Endodermal cell (in vitro differentiated cells): ENCODE measurements at regions not wholly inside any gene's neighbourhood (a gene's known extent, or its start where the extent isn't known, plus 50 kb on each side); places are given as distances from the start of the nearest gene placed in this dataset.

Experiments used
- DNase-seq: peaks from one replicate; pipeline ENCODE4 v3.0.0-alpha.2; 2017
- H3K27ac ChIP-seq: 2 replicates; pipeline ENCODE4 v1.5.1; 2013; ENCODE audit warnings: mild to moderate bottlenecking, low read depth, low read length, moderate library complexity
- H3K27me3 ChIP-seq: 2 replicates; pipeline ENCODE4 v1.6.1; 2013; ENCODE audit warnings: mild to moderate bottlenecking, low read length, moderate library complexity; ENCODE audit not compliant: insufficient read depth, control insufficient read depth, poor library complexity, severe bottlenecking
- H3K36me3 ChIP-seq: 2 replicates; pipeline ENCODE4 v1.7.0; 2013; ENCODE audit warnings: mild to moderate bottlenecking, low read length, moderate library complexity; ENCODE audit not compliant: control insufficient read depth, insufficient read depth
- H3K4me1 ChIP-seq: one replicate; pipeline ENCODE4 v1.7.0; 2013; ENCODE audit warnings: low read length; ENCODE audit not compliant: control insufficient read depth, insufficient read depth
- H3K4me3 ChIP-seq: 2 replicates; pipeline ENCODE4 v1.5.1; 2013; ENCODE audit warnings: mild to moderate bottlenecking, low read length, moderate library complexity
- H3K9ac ChIP-seq: 2 replicates; pipeline ENCODE4 v1.6.1; 2013; ENCODE audit warnings: mild to moderate bottlenecking, low read length, moderate library complexity; ENCODE audit not compliant: poor library complexity, severe bottlenecking; ENCODE audit errors: extremely low read depth
- H3K9me3 ChIP-seq: 2 replicates; pipeline ENCODE4 v1.6.1; 2013; ENCODE audit warnings: mild to moderate bottlenecking, low read length, moderate library complexity; ENCODE audit not compliant: control insufficient read depth
- H3K27ac Mint-ChIP-seq: 2 replicates; pipeline ENCODE4 v1.8.0; 2020; ENCODE audit warnings: mixed read lengths
- H3K27me3 Mint-ChIP-seq: 2 replicates; pipeline ENCODE4 v1.8.0; 2021; ENCODE audit warnings: mild to moderate bottlenecking, mixed read lengths; ENCODE audit not compliant: insufficient read depth
- H3K36me3 Mint-ChIP-seq: 2 replicates; pipeline ENCODE4 v1.8.0; 2020; ENCODE audit warnings: low read depth, mixed read lengths
- H3K4me1 Mint-ChIP-seq: 2 replicates; pipeline ENCODE4 v1.8.0; 2020; ENCODE audit warnings: mixed read lengths
- H3K4me3 Mint-ChIP-seq: 2 replicates; pipeline ENCODE4 v1.8.0; 2020; ENCODE audit warnings: mild to moderate bottlenecking, moderate library complexity, mixed read lengths
- H3K9me3 Mint-ChIP-seq: 2 replicates; pipeline ENCODE4 v1.8.0; 2020; ENCODE audit warnings: mild to moderate bottlenecking, mixed read lengths
- WGBS, 2 experiments: methylation state at CpG; one replicate each; pipeline versions ENCODE4 v1.1.5 to v1.1.7; 2013; ENCODE audit warnings: missing lambda C conversion rate in 2 of 2, mixed read lengths in 1 of 2; ENCODE audit not compliant: insufficient coverage in 1 of 2, insufficient read length in 1 of 2; 5-methylcytosine and 5-hydroxymethylcytosine counted together
- TF ChIP-seq, protein P1 (sequence below): fragments of 200-600 bp; sonication (generic); conservative IDR thresholded peaks from 2 replicates; pipeline ENCODE4 v1.5.0; 2021; ENCODE audit warnings: antibody characterized with exemption, mild to moderate bottlenecking

DNA sequence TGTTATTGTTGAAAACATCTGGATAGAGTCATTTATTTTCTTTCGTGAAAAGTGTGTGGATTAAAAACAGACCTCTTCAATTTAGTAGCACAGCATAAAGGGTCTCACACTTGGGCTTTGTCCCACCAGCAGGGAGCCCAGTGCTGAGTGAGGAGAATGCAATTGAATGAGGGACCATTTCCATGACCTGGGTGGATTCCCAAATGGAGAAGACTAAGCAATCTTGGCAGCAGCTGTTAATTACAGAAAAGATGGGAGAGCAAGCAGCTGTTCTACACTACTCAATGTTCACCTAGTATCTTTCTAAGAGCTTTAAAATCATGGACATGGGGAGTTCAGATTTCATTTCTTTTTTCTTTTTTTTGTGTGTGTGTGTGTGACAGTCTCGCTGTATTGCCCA, 121.8 kb upstream of the FN1 start:
- Mint-ChIP-seq H3K36me3 (peaks cover 21% of the 10 kb centered on the region), H3K4me1 (peaks cover 7% of the 10 kb centered on the region), H3K4me3 (no peak overlapping the region), H3K27me3 (no peaks in the 10 kb centered on the region), H3K27ac (no peak overlapping the region), H3K9me3 (peaks cover 7% of the 10 kb centered on the region)
- no peaks in the 10 kb centered on the region for H3K4me1 ChIP-seq
- no peak for DNase-seq
- no peak overlapping the region for H3K4me3 ChIP-seq
- H3K9me3 ChIP-seq = no peaks in the 10 kb centered on the region
- H3K36me3 ChIP-seq = no peaks in the 10 kb centered on the region
- H3K27ac ChIP-seq = no peak overlapping the region
- WGBS, 2 experiments = 95% methylated on average over 2 of the region's 2 CpGs; no CpG with 5 or more reads in 1 of the 2 experiments
- no peak overlapping the region for H3K9ac ChIP-seq
- H3K27me3 ChIP-seq = no peaks in the 10 kb centered on the region
- TF ChIP-seq, protein P1, sequence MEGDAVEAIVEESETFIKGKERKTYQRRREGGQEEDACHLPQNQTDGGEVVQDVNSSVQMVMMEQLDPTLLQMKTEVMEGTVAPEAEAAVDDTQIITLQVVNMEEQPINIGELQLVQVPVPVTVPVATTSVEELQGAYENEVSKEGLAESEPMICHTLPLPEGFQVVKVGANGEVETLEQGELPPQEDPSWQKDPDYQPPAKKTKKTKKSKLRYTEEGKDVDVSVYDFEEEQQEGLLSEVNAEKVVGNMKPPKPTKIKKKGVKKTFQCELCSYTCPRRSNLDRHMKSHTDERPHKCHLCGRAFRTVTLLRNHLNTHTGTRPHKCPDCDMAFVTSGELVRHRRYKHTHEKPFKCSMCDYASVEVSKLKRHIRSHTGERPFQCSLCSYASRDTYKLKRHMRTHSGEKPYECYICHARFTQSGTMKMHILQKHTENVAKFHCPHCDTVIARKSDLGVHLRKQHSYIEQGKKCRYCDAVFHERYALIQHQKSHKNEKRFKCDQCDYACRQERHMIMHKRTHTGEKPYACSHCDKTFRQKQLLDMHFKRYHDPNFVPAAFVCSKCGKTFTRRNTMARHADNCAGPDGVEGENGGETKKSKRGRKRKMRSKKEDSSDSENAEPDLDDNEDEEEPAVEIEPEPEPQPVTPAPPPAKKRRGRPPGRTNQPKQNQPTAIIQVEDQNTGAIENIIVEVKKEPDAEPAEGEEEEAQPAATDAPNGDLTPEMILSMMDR = no peak

DNA sequence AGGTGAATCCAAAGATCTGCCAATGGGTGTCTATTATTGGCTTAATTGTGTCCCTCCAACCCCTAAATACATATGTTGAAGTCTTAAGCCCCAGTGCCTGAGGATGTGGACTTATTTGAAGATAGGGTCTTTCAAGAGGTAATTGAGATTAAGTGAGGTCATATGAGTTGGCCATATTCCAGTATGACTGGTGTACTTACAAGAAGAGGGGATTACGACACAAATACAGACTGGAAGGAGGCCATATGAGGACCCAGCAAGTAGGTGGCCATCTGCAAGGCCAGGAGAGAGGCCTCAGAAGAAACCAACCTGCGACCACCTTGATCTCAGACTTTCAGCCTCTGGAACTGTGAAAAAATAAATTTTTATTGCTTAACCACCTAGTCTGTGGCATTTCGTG, 121.1 kb upstream of the FN1 start:
- Mint-ChIP-seq H3K27me3 (no peaks in the 10 kb centered on the region), H3K36me3 (peaks cover 21% of the 10 kb centered on the region), H3K27ac (no peak overlapping the region), H3K4me3 (no peak overlapping the region), H3K9me3 (peaks cover 7% of the 10 kb centered on the region), H3K4me1 (peaks cover 4% of the 10 kb centered on the region)
- Histone ChIP-seq H3K9me3 (no peaks in the 10 kb centered on the region), H3K36me3 (no peaks in the 10 kb centered on the region), H3K9ac (no peak overlapping the region), H3K27me3 (no peaks in the 10 kb centered on the region), H3K4me3 (no peak overlapping the region), H3K4me1 (no peaks in the 10 kb centered on the region), H3K27ac (no peak overlapping the region)
- WGBS, 2 experiments = 93 to 100% methylated on average over 1 to 3 of the region's 3 CpGs
- TF ChIP-seq, protein P1 = no peak
- DNase-seq = no peak

DNA sequence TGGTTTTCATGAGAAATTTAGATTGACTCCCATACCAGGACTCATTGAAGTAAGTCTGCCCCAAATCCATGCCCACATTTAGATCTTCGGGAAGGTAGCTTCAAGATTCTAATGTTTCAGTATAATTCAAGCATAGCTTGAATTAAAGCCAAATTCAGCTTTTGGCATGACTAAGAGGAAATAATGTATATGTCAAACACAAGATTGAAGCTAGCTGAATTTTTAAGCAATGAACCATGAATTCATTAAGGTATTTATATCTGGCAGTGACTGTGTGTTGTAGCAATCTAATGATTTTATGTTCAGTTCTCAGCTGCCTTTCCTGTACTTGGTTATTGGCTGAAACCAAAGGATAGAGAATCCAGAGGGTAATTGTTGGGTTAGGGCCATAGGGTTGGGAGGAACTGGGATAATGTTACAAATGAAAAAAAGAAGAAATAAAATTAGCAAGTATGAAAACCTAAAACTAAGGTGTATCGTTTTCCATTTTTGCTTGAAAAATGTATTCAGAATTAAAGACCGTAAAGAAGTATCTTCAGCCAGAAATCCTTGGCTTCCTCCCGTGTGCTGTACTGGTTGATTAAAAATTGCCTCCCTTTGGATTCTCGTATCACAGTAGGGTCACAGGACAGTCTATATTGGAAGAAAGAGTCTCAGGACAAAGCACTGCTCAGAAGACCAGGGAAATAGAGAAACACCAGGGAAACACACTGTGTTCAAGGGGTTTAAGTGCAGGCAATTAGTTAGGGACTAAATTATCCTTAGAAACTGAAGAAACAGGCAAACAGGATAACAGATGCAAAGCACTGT, 119.0 kb upstream of the FN1 start:
- Mint-ChIP-seq H3K9me3 (no peaks in the 10 kb centered on the region), H3K27me3 (no peaks in the 10 kb centered on the region), H3K4me3 (no peak overlapping the region), H3K4me1 (peaks cover 4% of the 10 kb centered on the region), H3K27ac (no peak overlapping the region), H3K36me3 (peaks cover 6% of the 10 kb centered on the region)
- Histone ChIP-seq H3K27me3 (no peaks in the 10 kb centered on the region), H3K4me3 (no peak overlapping the region), H3K4me1 (no peaks in the 10 kb centered on the region), H3K9ac (no peak overlapping the region), H3K27ac (no peak overlapping the region), H3K9me3 (no peaks in the 10 kb centered on the region), H3K36me3 (no peaks in the 10 kb centered on the region)
- DNase-seq = no peak
- 67 to 69% methylated on average over 4 to 5 of the region's 5 CpGs for WGBS, 2 experiments
- TF ChIP-seq, protein P1 = no peak
